ENCODE measurements at regions not wholly inside any gene's neighbourhood (a gene's known extent, or its start where the extent isn't known, plus 50 kb on each side); places are given as distances from the start of the nearest gene placed in this dataset.

- TF ChIP-seq, protein P1, sequence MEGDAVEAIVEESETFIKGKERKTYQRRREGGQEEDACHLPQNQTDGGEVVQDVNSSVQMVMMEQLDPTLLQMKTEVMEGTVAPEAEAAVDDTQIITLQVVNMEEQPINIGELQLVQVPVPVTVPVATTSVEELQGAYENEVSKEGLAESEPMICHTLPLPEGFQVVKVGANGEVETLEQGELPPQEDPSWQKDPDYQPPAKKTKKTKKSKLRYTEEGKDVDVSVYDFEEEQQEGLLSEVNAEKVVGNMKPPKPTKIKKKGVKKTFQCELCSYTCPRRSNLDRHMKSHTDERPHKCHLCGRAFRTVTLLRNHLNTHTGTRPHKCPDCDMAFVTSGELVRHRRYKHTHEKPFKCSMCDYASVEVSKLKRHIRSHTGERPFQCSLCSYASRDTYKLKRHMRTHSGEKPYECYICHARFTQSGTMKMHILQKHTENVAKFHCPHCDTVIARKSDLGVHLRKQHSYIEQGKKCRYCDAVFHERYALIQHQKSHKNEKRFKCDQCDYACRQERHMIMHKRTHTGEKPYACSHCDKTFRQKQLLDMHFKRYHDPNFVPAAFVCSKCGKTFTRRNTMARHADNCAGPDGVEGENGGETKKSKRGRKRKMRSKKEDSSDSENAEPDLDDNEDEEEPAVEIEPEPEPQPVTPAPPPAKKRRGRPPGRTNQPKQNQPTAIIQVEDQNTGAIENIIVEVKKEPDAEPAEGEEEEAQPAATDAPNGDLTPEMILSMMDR (IDR thresholded peaks at IDR 0.05; ENCODE audit: low read depth, low read length, poor library complexity, severe bottlenecking), result no peak
- no peak for TF ChIP-seq EZH2phosphoT487 (IDR thresholded peaks at IDR 0.05; ENCODE audit: borderline replicate concordance, low read length)
Observed at GRCh38 chr4:117466388-117466787, 381.0 kb upstream of the TRAM1L1 start.
